ENCODE measurements at regions not wholly inside any gene's neighbourhood (a gene's known extent, or its start where the extent isn't known, plus 50 kb on each side); places are given as distances from the start of the nearest gene placed in this dataset.

DNA sequence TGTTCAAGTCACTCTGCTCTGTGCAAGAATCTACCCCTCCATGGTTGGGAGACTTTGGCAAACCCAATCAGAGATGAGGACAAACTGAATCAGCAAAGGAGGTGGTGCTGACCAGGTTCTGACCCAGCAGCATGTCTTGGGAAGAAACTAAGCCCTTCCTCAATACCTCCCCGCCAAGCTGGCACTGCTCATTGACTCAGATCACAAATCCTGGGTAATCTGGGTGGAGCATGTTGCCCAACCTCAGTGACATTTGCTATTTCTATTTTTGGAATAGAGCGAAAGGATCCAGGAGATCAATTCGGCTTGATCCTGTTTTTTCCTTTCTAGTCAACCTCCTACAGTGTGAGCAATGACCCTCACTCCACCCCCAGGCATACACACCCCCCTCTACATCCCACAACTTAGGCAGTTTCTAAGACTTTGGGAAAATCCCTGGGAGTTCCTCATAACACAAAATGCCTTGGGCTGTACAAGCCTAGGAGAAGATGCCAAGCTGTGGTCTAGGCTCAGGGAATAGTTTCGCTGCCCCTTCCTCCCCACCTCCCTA lies 166.8 kb upstream of the KCNJ6 start:
- TF ChIP-seq EZH2 (IDR thresholded peaks at IDR 0.05; ENCODE audit: insufficient read depth, poor library complexity, severe bottlenecking) (no peak), EZH2phosphoT487 (IDR thresholded peaks at IDR 0.05; ENCODE audit: insufficient read depth, low read depth) (no peak)
